Activated CD4-positive, alpha-beta T cell treated with anti-CD3 and anti-CD28 coated beads, Interleukin-2, amount 50 U/mL, for 24 hours (primary cell): ENCODE measurements at regions not wholly inside any gene's neighbourhood (a gene's known extent, or its start where the extent isn't known, plus 50 kb on each side); places are given as distances from the start of the nearest gene placed in this dataset.

Source experiments
- DNase-seq, 2 donors: peaks; one replicate each; pipeline ENCODE4 v3.0.0-alpha.2; 2020; ENCODE audit warnings: low read depth in 1 of 2, low spot score in 1 of 2

GRCh38 chr2:238558456-238559099, 131.9 kb downstream of the ASB1 start:
- no peak for DNase-seq

GRCh38 chr2:238560234-238560633, 133.5 kb downstream of the ASB1 start:
- no peak for DNase-seq

GRCh38 chr2:238561230-238561629, 134.5 kb downstream of the ASB1 start:
- no peak for DNase-seq

GRCh38 chr2:238562446-238562845, 135.7 kb downstream of the ASB1 start:
- no peak for DNase-seq

GRCh38 chr2:238563551-238563950, 136.8 kb downstream of the ASB1 start:
- DNase-seq = no peak

GRCh38 chr2:238564286-238564920, 137.7 kb downstream of the ASB1 start:
- no peak for DNase-seq

- no peak for DNase-seq
Observed at GRCh38 chr2:238565031-238565430, 138.3 kb downstream of the ASB1 start.

GRCh38 chr2:238566001-238566645, 139.4 kb downstream of the ASB1 start:
- no peak for DNase-seq

GRCh38 chr2:238567067-238567855, 140.5 kb downstream of the ASB1 start:
- no peak for DNase-seq

GRCh38 chr2:238567996-238568395, 141.3 kb downstream of the ASB1 start:
- no peak for DNase-seq

GRCh38 chr2:238568455-238569440, 142.0 kb downstream of the ASB1 start:
- DNase-seq = no peak

GRCh38 chr2:238569507-238570195, 142.9 kb downstream of the ASB1 start:
- DNase-seq = no peak

- DNase-seq = no peak
Observed at GRCh38 chr2:238570391-238570790, 143.7 kb downstream of the ASB1 start.

GRCh38 chr2:238570926-238571325, 144.2 kb downstream of the ASB1 start:
- no peak for DNase-seq

- no peak for DNase-seq
Observed at GRCh38 chr2:238571661-238572372, 145.1 kb downstream of the ASB1 start.

- no peak for DNase-seq
Observed at GRCh38 chr2:238573065-238573778, 146.5 kb downstream of the ASB1 start.

GRCh38 chr2:238573916-238574315, 147.2 kb downstream of the ASB1 start:
- no peak for DNase-seq

- no peak for DNase-seq
Observed at GRCh38 chr2:238574490-238575271, 148.0 kb downstream of the ASB1 start.
